ENCODE measurements at regions not wholly inside any gene's neighbourhood (a gene's known extent, or its start where the extent isn't known, plus 50 kb on each side); places are given as distances from the start of the nearest gene placed in this dataset.

GRCh38 chr3:21898316-21898715, 147.3 kb upstream of the ZNF385D start:
- TF ChIP-seq PBX3 (CRISPR knock-in tag; IDR thresholded peaks at IDR 0.05) = no peak
- no peak for TF ChIP-seq CTCF (tag by site-specific recombination; IDR thresholded peaks at IDR 0.05)
- no peak for TF ChIP-seq PRDM6 (tag by site-specific recombination; IDR thresholded peaks at IDR 0.05)
- no peak for TF ChIP-seq ZNF138 (tag by site-specific recombination; IDR thresholded peaks at IDR 0.05; ENCODE audit: borderline replicate concordance)
- no peak for TF ChIP-seq KLF1 (tag by site-specific recombination; IDR thresholded peaks at IDR 0.05)
- TF ChIP-seq ZNF274 (IDR thresholded peaks at IDR 0.05; ENCODE audit: low read length) = no peak
- no peak for TF ChIP-seq ZNF274 (tag by site-specific recombination; IDR thresholded peaks at IDR 0.05; ENCODE audit: borderline replicate concordance)
- TF ChIP-seq ZNF777 (tag by site-specific recombination; IDR thresholded peaks at IDR 0.05; ENCODE audit: borderline replicate concordance) = no peak
- TF ChIP-seq ZNF140 (tag by site-specific recombination; IDR thresholded peaks at IDR 0.05) = no peak
- no peak for TF ChIP-seq INSM2 (tag by site-specific recombination; IDR thresholded peaks at IDR 0.05)
- TF ChIP-seq YY1 (tag by site-specific recombination; IDR thresholded peaks at IDR 0.05) = no peak
- no peak for TF ChIP-seq ZNF280D (tag by site-specific recombination; IDR thresholded peaks at IDR 0.05)

Measured in HEK293 (cell line).